ENCODE measurements at regions not wholly inside any gene's neighbourhood (a gene's known extent, or its start where the extent isn't known, plus 50 kb on each side); places are given as distances from the start of the nearest gene placed in this dataset.

GRCh38 chr14:48853159-48853558 lies 733.0 kb downstream of the RPS29 start (continued):
- TF ChIP-seq MAX (IDR thresholded peaks at IDR 0.05; ENCODE audit: low read depth) (no peak), TCF12 (IDR thresholded peaks at IDR 0.05) (no peak), NFIC (IDR thresholded peaks at IDR 0.05; ENCODE audit: borderline replicate concordance) (no peak), CTCF (IDR thresholded peaks at IDR 0.05) (no peak), TAF1 (IDR thresholded peaks at IDR 0.05; ENCODE audit: borderline replicate concordance, low read depth, low read length) (no peak)

GRCh38 chr14:48849741-48850322 lies 736.3 kb downstream of the RPS29 start:
- Histone ChIP-seq H3K4me1 (ENCODE audit: control insufficient read depth in 1 of 2, insufficient read depth in 2 of 2, low read depth in 1 of 2, low read length in 1 of 2) (no peaks in the 10 kb centered on the region), H3K9me2 (no peaks in the 10 kb centered on the region), H3K9ac (no peak overlapping the region), H3K27ac (ENCODE audit: low read depth in 2 of 2, low read length in 1 of 2) (no peak overlapping the region), H3F3A (replicated peaks; ENCODE audit: insufficient read depth) (no peaks in the 10 kb centered on the region), H3K4me3 (ENCODE audit: low read depth in 2 of 2, low read length in 1 of 2) (no peak overlapping the region), H3K79me2 (ENCODE audit: insufficient read depth) (no peaks in the 10 kb centered on the region), H3K9me3 (no peaks in the 10 kb centered on the region), H4K20me1 (ENCODE audit: insufficient read depth) (no peaks in the 10 kb centered on the region), H2AFZ (ENCODE audit: low read depth) (no peak overlapping the region), H3K36me3 (replicated peaks in 1 of 2; ENCODE audit: control insufficient read depth in 1 of 2, insufficient read depth in 2 of 2, low read length in 1 of 2) (no peaks in the 10 kb centered on the region), H3K27me3 (ENCODE audit: insufficient read depth) (no peaks in the 10 kb centered on the region), H3K4me2 (no peak overlapping the region)
- no peak for DNase-seq
- 47% methylated on average over 2 of the region's 2 CpGs for WGBS (ENCODE audit: low lambda C conversion rate)
- CTCF ChIA-PET = no interaction called here
- POLR2A ChIA-PET = no interaction called here
- no peak for TF ChIP-seq TAF1 (IDR thresholded peaks at IDR 0.05; ENCODE audit: borderline replicate concordance, low read depth, low read length)
- no peak for TF ChIP-seq TEAD4 (IDR thresholded peaks at IDR 0.05; ENCODE audit: borderline replicate concordance, insufficient read depth)
- TF ChIP-seq IRF3 (IDR thresholded peaks at IDR 0.05; ENCODE audit: low read depth, low read length) = no peak
- no peak for TF ChIP-seq NFIC (IDR thresholded peaks at IDR 0.05; ENCODE audit: borderline replicate concordance)
- TF ChIP-seq TCF12 (IDR thresholded peaks at IDR 0.05) = no peak
- no peak for TF ChIP-seq MEF2A (IDR thresholded peaks at IDR 0.05; ENCODE audit: borderline replicate concordance, low read depth)
- TF ChIP-seq CTCF (IDR thresholded peaks at IDR 0.05) = no peak
- no peak for TF ChIP-seq NRF1 (IDR thresholded peaks at IDR 0.05; ENCODE audit: low read depth, low read length)
- no peak for TF ChIP-seq MXI1 (IDR thresholded peaks at IDR 0.05; ENCODE audit: low read depth, low read length)
- no peak for TF ChIP-seq EP300 (IDR thresholded peaks at IDR 0.05; ENCODE audit: borderline replicate concordance in 1 of 2, low read depth in 1 of 2, low read length in 1 of 2)
- TF ChIP-seq RAD21 (IDR thresholded peaks at IDR 0.05; ENCODE audit: low read length) = no peak
- TF ChIP-seq FOSL2 (IDR thresholded peaks at IDR 0.05; ENCODE audit: borderline replicate concordance, low read depth) = no peak
- no peak for TF ChIP-seq REST (IDR thresholded peaks at IDR 0.05; ENCODE audit: low read depth, low read length)
- TF ChIP-seq EZH2phosphoT487 (IDR thresholded peaks at IDR 0.05; ENCODE audit: borderline replicate concordance, low read depth) = no peak
- TF ChIP-seq POLR2AphosphoS5 (IDR thresholded peaks at IDR 0.05; ENCODE audit: low read depth, low read length) = no peak
- TF ChIP-seq RCOR1 (IDR thresholded peaks at IDR 0.05; ENCODE audit: low read length) = no peak
- TF ChIP-seq ZBTB33 (IDR thresholded peaks at IDR 0.05; ENCODE audit: borderline replicate concordance, low read depth) = no peak
- no peak for TF ChIP-seq RFX5 (IDR thresholded peaks at IDR 0.05; ENCODE audit: low read length)
- TF ChIP-seq ELF1 (IDR thresholded peaks at IDR 0.05) = no peak

All from SK-N-SH (cell line).